ENCODE measurements at regions not wholly inside any gene's neighbourhood (a gene's known extent, or its start where the extent isn't known, plus 50 kb on each side); places are given as distances from the start of the nearest gene placed in this dataset.

GRCh38 chr18:27848336-27848735, 328.6 kb downstream of the CDH2 start:
- Histone ChIP-seq H3K4me1 (no peaks in the 10 kb centered on the region), H3K27ac (no peak overlapping the region), H3K36me3 (no peaks in the 10 kb centered on the region), H3K9me3 (no peaks in the 10 kb centered on the region), H3K27me3 (no peaks in the 10 kb centered on the region), H3K4me3 (no peak overlapping the region)
- DNase-seq: no peak
- WGBS, 2 donors (ENCODE audit: low coverage in 1 of 2): 75 to 78% methylated on average over 4 of the region's 4 CpGs
- in situ Hi-C loops (cut with MboI; ENCODE audit: low pct_ligation_motif_present in 1 of 4, low pct_unique_long_range_greater_than_20kb in 1 of 4, low sequenced_read_pairs in 3 of 4): no loop called here
- intact Hi-C loops (cut with DNase I; ENCODE audit: low total_unique reads): no loop called here
- no peak for TF ChIP-seq CTCF (IDR thresholded peaks at IDR 0.05)
- TF ChIP-seq POLR2A (IDR thresholded peaks at IDR 0.05): no peak
- no peak for TF ChIP-seq POLR2AphosphoS5 (IDR thresholded peaks at IDR 0.05)
- no peak for TF ChIP-seq EP300 (IDR thresholded peaks at IDR 0.05; ENCODE audit: low read depth)

- TF ChIP-seq EP300 (IDR thresholded peaks at IDR 0.05; ENCODE audit: low read depth) (no peak), POLR2A (IDR thresholded peaks at IDR 0.05) (no peak), CTCF (IDR thresholded peaks at IDR 0.05) (no peak), POLR2AphosphoS5 (IDR thresholded peaks at IDR 0.05) (no peak)
- 21 to 27% methylated on average over 4 of the region's 4 CpGs for WGBS, 2 donors (ENCODE audit: low coverage in 1 of 2)
- no peak for DNase-seq
- H3K9me3 ChIP-seq: no peaks in the 10 kb centered on the region
- no peaks in the 10 kb centered on the region for H3K4me1 ChIP-seq
- H3K36me3 ChIP-seq: no peaks in the 10 kb centered on the region
- H3K27me3 ChIP-seq: no peaks in the 10 kb centered on the region
- no peak overlapping the region for H3K4me3 ChIP-seq
- in situ Hi-C loops (cut with MboI; ENCODE audit: low pct_ligation_motif_present in 1 of 4, low pct_unique_long_range_greater_than_20kb in 1 of 4, low sequenced_read_pairs in 3 of 4) (no loop called here), intact Hi-C loops (cut with DNase I; ENCODE audit: low total_unique reads) (no loop called here)
- H3K27ac ChIP-seq: no peak overlapping the region
Observed at GRCh38 chr18:27847412-27847811, 329.5 kb downstream of the CDH2 start.

- WGBS, 2 donors (ENCODE audit: low coverage in 1 of 2): 83% methylated on average over 2 of the region's 2 CpGs; no CpG with 5 or more reads in 1 of the 2 donors
- Histone ChIP-seq H3K27me3 (no peaks in the 10 kb centered on the region), H3K4me3 (no peak overlapping the region), H3K9me3 (no peaks in the 10 kb centered on the region), H3K36me3 (no peaks in the 10 kb centered on the region), H3K4me1 (no peaks in the 10 kb centered on the region), H3K27ac (no peak overlapping the region)
- in situ Hi-C loops (cut with MboI; ENCODE audit: low pct_ligation_motif_present in 1 of 4, low pct_unique_long_range_greater_than_20kb in 1 of 4, low sequenced_read_pairs in 3 of 4): no loop called here
- intact Hi-C loops (cut with DNase I; ENCODE audit: low total_unique reads): no loop called here
- no peak for DNase-seq
- no peak for TF ChIP-seq CTCF (IDR thresholded peaks at IDR 0.05)
- TF ChIP-seq EP300 (IDR thresholded peaks at IDR 0.05; ENCODE audit: low read depth): no peak
- TF ChIP-seq POLR2A (IDR thresholded peaks at IDR 0.05): no peak
- TF ChIP-seq POLR2AphosphoS5 (IDR thresholded peaks at IDR 0.05): no peak
Observed at GRCh38 chr18:27845897-27846296, 331.0 kb downstream of the CDH2 start.

GRCh38 chr18:27843783-27844777, 332.9 kb downstream of the CDH2 start:
- 38% methylated on average over 1 to 2 of the region's 3 CpGs for WGBS, 2 donors (ENCODE audit: low coverage in 1 of 2)
- H3K9me3 ChIP-seq: no peaks in the 10 kb centered on the region
- no peak for TF ChIP-seq EP300 (IDR thresholded peaks at IDR 0.05; ENCODE audit: low read depth)
- no peak for TF ChIP-seq CTCF (IDR thresholded peaks at IDR 0.05)
- no peak for DNase-seq
- H3K27me3 ChIP-seq: no peaks in the 10 kb centered on the region
- no peaks in the 10 kb centered on the region for H3K4me1 ChIP-seq
- no peaks in the 10 kb centered on the region for H3K36me3 ChIP-seq
- no peak overlapping the region for H3K27ac ChIP-seq
- in situ Hi-C loops (cut with MboI; ENCODE audit: low pct_ligation_motif_present in 1 of 4, low pct_unique_long_range_greater_than_20kb in 1 of 4, low sequenced_read_pairs in 3 of 4): no loop called here
- intact Hi-C loops (cut with DNase I; ENCODE audit: low total_unique reads): no loop called here
- no peak overlapping the region for H3K4me3 ChIP-seq
